ENCODE measurements at regions not wholly inside any gene's neighbourhood (a gene's known extent, or its start where the extent isn't known, plus 50 kb on each side); places are given as distances from the start of the nearest gene placed in this dataset.

- no peaks in the 10 kb centered on the region for H3K36me3 ChIP-seq
- no peaks in the 10 kb centered on the region for H3K9me3 ChIP-seq
- no peak for TF ChIP-seq CTCF (IDR thresholded peaks at IDR 0.05)
- intact Hi-C loops (cut with DNase I), result no loop called here
- H3K4me3 ChIP-seq, result no peak overlapping the region
- H3K27ac ChIP-seq, result no peak overlapping the region
- no peaks in the 10 kb centered on the region for H3K4me1 ChIP-seq
- no peak for DNase-seq
- H3K27me3 ChIP-seq (ENCODE audit: low read depth), result no peaks in the 10 kb centered on the region
- ATAC-seq, result no peak
Measured at GRCh38 chr3:102248981-102249705, 185.7 kb upstream of the ZPLD1 start.

DNA sequence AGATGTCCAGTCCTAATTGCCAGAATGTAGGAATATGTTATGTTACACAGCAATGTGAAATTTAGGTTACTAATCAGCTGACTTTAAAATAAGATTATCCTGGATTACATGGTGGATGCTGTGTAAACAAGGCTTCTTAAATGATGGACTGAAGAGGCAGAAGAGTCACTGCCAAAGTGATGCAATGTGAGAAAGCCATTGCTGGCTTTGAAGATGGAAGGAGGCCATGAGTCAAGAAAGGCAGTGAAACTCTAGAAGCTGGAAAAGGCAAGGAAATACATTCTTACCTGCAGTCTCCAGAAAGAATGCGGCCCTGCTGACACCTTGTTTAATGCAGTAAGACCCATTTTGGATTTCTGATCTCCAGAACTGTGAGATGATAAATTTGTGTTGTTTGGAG, 179.1 kb upstream of the ZPLD1 start:
- ATAC-seq (no peak), DNase-seq (no peak)
- intact Hi-C loops (cut with DNase I), result no loop called here
- no peaks in the 10 kb centered on the region for H3K4me1 ChIP-seq
- no peaks in the 10 kb centered on the region for H3K9me3 ChIP-seq
- no peak for TF ChIP-seq CTCF (IDR thresholded peaks at IDR 0.05)
- no peaks in the 10 kb centered on the region for H3K27me3 ChIP-seq (ENCODE audit: low read depth)
- no peak overlapping the region for H3K4me3 ChIP-seq
- H3K27ac ChIP-seq, result no peak overlapping the region
- no peaks in the 10 kb centered on the region for H3K36me3 ChIP-seq

DNA sequence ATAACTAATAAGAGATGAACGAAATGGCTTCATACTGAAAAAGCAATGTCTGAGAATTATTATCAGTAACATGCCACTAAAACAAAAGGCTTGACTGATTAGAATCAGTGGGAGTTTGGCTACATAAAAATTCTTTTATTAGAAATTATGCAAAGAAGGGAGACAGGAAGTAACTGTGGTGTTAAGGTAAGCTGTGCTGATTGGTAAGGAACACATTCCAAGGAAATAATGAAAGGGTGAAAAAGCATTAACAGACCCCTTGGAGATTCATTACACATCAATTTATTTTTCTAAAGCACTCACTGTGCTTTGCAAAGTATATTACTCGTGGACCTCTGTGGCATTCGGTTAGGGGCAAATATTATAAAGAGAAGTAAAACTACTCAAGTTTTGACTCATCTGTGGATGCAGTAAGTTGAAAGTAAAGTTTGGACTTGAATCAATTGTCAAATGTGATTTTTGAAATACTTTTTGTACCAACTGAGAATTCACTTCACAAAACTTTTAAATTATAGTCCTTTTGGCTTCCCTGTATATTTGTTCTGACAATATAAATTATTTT, 176.1 kb upstream of the ZPLD1 start:
- Histone ChIP-seq H3K27me3 (ENCODE audit: low read depth) (no peaks in the 10 kb centered on the region), H3K27ac (no peak overlapping the region), H3K4me3 (no peak overlapping the region), H3K4me1 (no peaks in the 10 kb centered on the region), H3K9me3 (no peaks in the 10 kb centered on the region), H3K36me3 (no peaks in the 10 kb centered on the region)
- DNase-seq, result no peak
- no peak for TF ChIP-seq CTCF (IDR thresholded peaks at IDR 0.05)
- ATAC-seq, result no peak
- intact Hi-C loops (cut with DNase I), result no loop called here

DNA sequence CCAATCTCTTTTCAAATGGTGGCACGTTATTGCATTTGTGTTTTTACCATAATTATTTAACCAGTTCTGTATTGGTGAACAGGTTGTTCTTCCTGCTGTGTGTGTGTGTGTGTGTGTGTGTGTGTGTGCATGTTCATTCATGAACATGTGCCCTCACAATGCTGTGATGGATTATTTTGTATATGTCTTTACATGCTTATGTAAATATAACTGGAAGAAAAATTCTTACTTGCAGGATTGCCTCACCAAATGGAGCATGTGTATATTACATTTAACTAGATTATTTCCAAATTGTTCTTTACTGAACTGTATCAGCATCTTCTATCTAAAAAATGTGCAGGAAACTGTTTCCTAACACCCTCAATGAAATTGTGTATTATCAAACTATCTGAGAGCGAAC, 175.2 kb upstream of the ZPLD1 start:
- no peak for DNase-seq
- H3K9me3 ChIP-seq, result no peaks in the 10 kb centered on the region
- H3K27ac ChIP-seq, result no peak overlapping the region
- no peaks in the 10 kb centered on the region for H3K27me3 ChIP-seq (ENCODE audit: low read depth)
- H3K4me3 ChIP-seq, result no peak overlapping the region
- no peaks in the 10 kb centered on the region for H3K36me3 ChIP-seq
- H3K4me1 ChIP-seq, result no peaks in the 10 kb centered on the region
- ATAC-seq, result no peak
- no peak for TF ChIP-seq CTCF (IDR thresholded peaks at IDR 0.05)
- intact Hi-C loops (cut with DNase I), result no loop called here

DNA sequence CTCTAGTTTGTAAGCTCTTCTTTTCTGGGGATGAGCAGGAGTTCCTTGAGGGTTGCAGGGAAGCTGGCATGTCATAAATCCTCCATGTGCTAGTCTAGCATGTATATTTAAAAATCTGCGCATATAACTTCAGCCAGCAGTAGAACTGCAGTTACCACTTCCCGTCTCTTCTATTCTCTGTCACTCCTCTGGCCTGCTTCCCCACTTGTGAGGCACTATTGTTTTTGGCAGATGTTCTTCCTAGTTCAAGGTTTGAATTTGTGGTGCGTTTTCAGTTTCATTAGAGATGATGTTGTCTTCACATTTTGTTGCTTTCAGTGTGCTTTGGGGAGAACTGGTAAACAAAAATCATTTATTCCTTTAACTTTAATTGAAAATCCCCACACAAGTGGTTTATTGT, 169.1 kb upstream of the ZPLD1 start:
- Histone ChIP-seq H3K9me3 (no peaks in the 10 kb centered on the region), H3K4me3 (no peak overlapping the region), H3K27me3 (ENCODE audit: low read depth) (no peaks in the 10 kb centered on the region), H3K36me3 (no peaks in the 10 kb centered on the region), H3K27ac (no peak overlapping the region), H3K4me1 (no peaks in the 10 kb centered on the region)
- ATAC-seq (no peak), DNase-seq (no peak)
- TF ChIP-seq CTCF (IDR thresholded peaks at IDR 0.05), result no peak
- intact Hi-C loops (cut with DNase I), result no loop called here
